ENCODE measurements at regions not wholly inside any gene's neighbourhood (a gene's known extent, or its start where the extent isn't known, plus 50 kb on each side); places are given as distances from the start of the nearest gene placed in this dataset.

GRCh38 chr7:92945840-92946239, 109.5 kb upstream of the CDK6 start:
- TF ChIP-seq, protein P1, sequence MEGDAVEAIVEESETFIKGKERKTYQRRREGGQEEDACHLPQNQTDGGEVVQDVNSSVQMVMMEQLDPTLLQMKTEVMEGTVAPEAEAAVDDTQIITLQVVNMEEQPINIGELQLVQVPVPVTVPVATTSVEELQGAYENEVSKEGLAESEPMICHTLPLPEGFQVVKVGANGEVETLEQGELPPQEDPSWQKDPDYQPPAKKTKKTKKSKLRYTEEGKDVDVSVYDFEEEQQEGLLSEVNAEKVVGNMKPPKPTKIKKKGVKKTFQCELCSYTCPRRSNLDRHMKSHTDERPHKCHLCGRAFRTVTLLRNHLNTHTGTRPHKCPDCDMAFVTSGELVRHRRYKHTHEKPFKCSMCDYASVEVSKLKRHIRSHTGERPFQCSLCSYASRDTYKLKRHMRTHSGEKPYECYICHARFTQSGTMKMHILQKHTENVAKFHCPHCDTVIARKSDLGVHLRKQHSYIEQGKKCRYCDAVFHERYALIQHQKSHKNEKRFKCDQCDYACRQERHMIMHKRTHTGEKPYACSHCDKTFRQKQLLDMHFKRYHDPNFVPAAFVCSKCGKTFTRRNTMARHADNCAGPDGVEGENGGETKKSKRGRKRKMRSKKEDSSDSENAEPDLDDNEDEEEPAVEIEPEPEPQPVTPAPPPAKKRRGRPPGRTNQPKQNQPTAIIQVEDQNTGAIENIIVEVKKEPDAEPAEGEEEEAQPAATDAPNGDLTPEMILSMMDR (conservative IDR thresholded peaks at IDR 0.05; ENCODE audit: low read length) = no peak
- no peak for TF ChIP-seq EZH2phosphoT487 (IDR thresholded peaks at IDR 0.05; ENCODE audit: borderline replicate concordance, low read depth, low read length)
